Gastroesophageal sphincter (tissue), 4 donors: ENCODE measurements at regions not wholly inside any gene's neighbourhood (a gene's known extent, or its start where the extent isn't known, plus 50 kb on each side); places are given as distances from the start of the nearest gene placed in this dataset.
"Not testable (repeated sequence)": the region's sequence is repeated elsewhere in the genome, so short reads cannot be mapped to it uniquely, and the experiment has no call there.

Experiments
- ATAC-seq: fragments of 150-250 bp; one replicate; pipeline ENCODE4 v1.9.1; 2016; ENCODE audit warnings: mild to moderate bottlenecking, moderate library complexity
- H3K27ac ChIP-seq, 4 donors: fragments of 200-600 bp; sonication (generic) in 3 of 4; 1 replicate in 3 of 4; 2 replicates in 1 of 4; pipeline ENCODE4 v1.5.1; 2016 to 2019
- H3K27me3 ChIP-seq: fragments of 200-600 bp; sonication (generic); one replicate; pipeline ENCODE4 v1.5.1; 2019
- H3K36me3 ChIP-seq, 2 donors: fragments of 200-600 bp; sonication (generic); one replicate each; pipeline ENCODE4 v1.5.1; 2019; ENCODE audit warnings: control low read depth in 1 of 2
- H3K4me1 ChIP-seq, 3 donors: fragments of 200-600 bp; sonication (generic); 1 replicate in 2 of 3; 2 replicates in 1 of 3; pipeline ENCODE4 v1.5.1; 2016 to 2019; ENCODE audit warnings: control low read depth in 2 of 3
- H3K4me3 ChIP-seq, 2 donors: fragments of 200-600 bp; sonication (generic); one replicate each; pipeline ENCODE4 v1.5.1; 2019; ENCODE audit warnings: mild to moderate bottlenecking in 1 of 2, moderate library complexity in 1 of 2
- H3K9me3 ChIP-seq, 3 donors: fragments of 200-600 bp; sonication (generic); one replicate each; pipeline ENCODE4 v1.5.1; 2017 to 2019; ENCODE audit warnings: control low read depth in 2 of 3
- CTCF ChIP-seq, 4 experiments: fragments of 200-600 bp in 2 of 4; fragments of 450-650 bp in 2 of 4; sonication (generic) in 1 of 4; IDR thresholded peaks; one replicate each; pipeline ENCODE4 v1.5.1; 2017 to 2019; ENCODE audit warnings: antibody characterized with exemption in 4 of 4, mild to moderate bottlenecking in 2 of 4, moderate library complexity in 2 of 4
- EP300 ChIP-seq: sonication (generic); formaldehyde crosslinking; IDR thresholded peaks from one replicate; pipeline ENCODE4 v1.6.1; 2017; ENCODE audit warnings: antibody characterized with exemption, mild to moderate bottlenecking
- POLR2A ChIP-seq, 2 donors: fragments of 450-650 bp; IDR thresholded peaks; one replicate each; pipeline ENCODE4 v1.6.1; 2017; ENCODE audit warnings: antibody characterized with exemption in 2 of 2, mild to moderate bottlenecking in 2 of 2, moderate library complexity in 1 of 2
- POLR2AphosphoS5 ChIP-seq: sonication (generic); formaldehyde crosslinking; IDR thresholded peaks from one replicate; pipeline ENCODE4 v1.6.1; 2017; ENCODE audit warnings: antibody characterized with exemption
- WGBS, 2 donors: methylation state at CpG; one replicate each; pipeline ENCODE4 v1.1.5; 2018; ENCODE audit warnings: low coverage in 1 of 2; 5-methylcytosine and 5-hydroxymethylcytosine counted together

- Histone ChIP-seq H3K9me3 (no peaks in the 10 kb centered on the region), H3K4me1 (no peaks in the 10 kb centered on the region), H3K36me3 (no peaks in the 10 kb centered on the region), H3K27ac (no peak overlapping the region), H3K4me3 (no peak overlapping the region), H3K27me3 (peaks cover 22% of the 10 kb centered on the region)
- TF ChIP-seq POLR2A (IDR thresholded peaks at IDR 0.05) (no peak), EP300 (no peak), CTCF (IDR thresholded peaks at IDR 0.05) (no peak), POLR2AphosphoS5 (no peak)
- 34 to 38% methylated on average over 5 to 7 of the region's 7 CpGs for WGBS, 2 donors
- ATAC-seq, result no peak
Observed at GRCh38 chr10:45106236-45106856, 105.6 kb downstream of the ZNF22 start.

- Histone ChIP-seq H3K36me3 (no peaks in the 10 kb centered on the region), H3K27me3 (peaks cover 6% of the 10 kb centered on the region), H3K27ac (no peak overlapping the region), H3K4me3 (no peak overlapping the region), H3K4me1 (no peaks in the 10 kb centered on the region), H3K9me3 (no peaks in the 10 kb centered on the region)
- WGBS, 2 donors, result 93 to 100% methylated on average over 3 to 5 of the region's 5 CpGs
- TF ChIP-seq CTCF (IDR thresholded peaks at IDR 0.05) (no peak), POLR2AphosphoS5 (no peak), POLR2A (IDR thresholded peaks at IDR 0.05) (no peak), EP300 (no peak)
- ATAC-seq, result no peak
Observed at GRCh38 chr10:45111509-45111908, 110.8 kb downstream of the ZNF22 start.

GRCh38 chr10:45117940-45118339 lies 117.2 kb downstream of the ZNF22 start:
- H3K4me3 ChIP-seq, H3K27ac ChIP-seq, H3K27me3 ChIP-seq, H3K9me3 ChIP-seq, H3K36me3 ChIP-seq, ATAC-seq, H3K4me1 ChIP-seq: not testable (repeated sequence)
- WGBS, 2 donors, result 37 to 71% methylated on average over 2 of the region's 2 CpGs

- Histone ChIP-seq H3K36me3 (no peaks in the 10 kb centered on the region), H3K9me3 (no peaks in the 10 kb centered on the region), H3K4me3 (no peak overlapping the region), H3K4me1 (no peaks in the 10 kb centered on the region), H3K27me3 (no peaks in the 10 kb centered on the region), H3K27ac (no peak overlapping the region)
- no peak for TF ChIP-seq POLR2A (IDR thresholded peaks at IDR 0.05)
- no peak for TF ChIP-seq POLR2AphosphoS5
- no peak for ATAC-seq
- WGBS, 2 donors, result 44 to 55% methylated on average over 3 of the region's 3 CpGs
Observed at GRCh38 chr10:45118929-45119328, 118.2 kb downstream of the ZNF22 start.

GRCh38 chr10:45122180-45122860 lies 121.6 kb downstream of the ZNF22 start:
- not testable (repeated sequence) for H3K27me3 ChIP-seq, H3K27ac ChIP-seq, H3K4me1 ChIP-seq, ATAC-seq, H3K4me3 ChIP-seq, H3K36me3 ChIP-seq, H3K9me3 ChIP-seq
- WGBS, 2 donors, result 55 to 68% methylated on average over 6 of the region's 7 CpGs

GRCh38 chr10:45135443-45136198 lies 134.9 kb downstream of the ZNF22 start:
- no peaks in the 10 kb centered on the region for H3K27me3 ChIP-seq
- H3K4me1 ChIP-seq, result no peaks in the 10 kb centered on the region
- no peak overlapping the region for H3K4me3 ChIP-seq
- WGBS, 2 donors, result 40 to 49% methylated on average over 12 of the region's 12 CpGs
- H3K36me3 ChIP-seq, result no peaks in the 10 kb centered on the region
- TF ChIP-seq POLR2A (IDR thresholded peaks at IDR 0.05) (no peak), POLR2AphosphoS5 (no peak), EP300 (no peak), CTCF (IDR thresholded peaks at IDR 0.05) (no peak)
- ATAC-seq, result no peak
- no peak overlapping the region for H3K27ac ChIP-seq
- no peaks in the 10 kb centered on the region for H3K9me3 ChIP-seq
